Neural progenitor cell (in vitro differentiated cells): ENCODE measurements at regions not wholly inside any gene's neighbourhood (a gene's known extent, or its start where the extent isn't known, plus 50 kb on each side); places are given as distances from the start of the nearest gene placed in this dataset.

Source experiments
- CTCF ChIP-seq: fragments of 200-600 bp; sonication (generic); IDR thresholded peaks from 2 replicates; pipeline ENCODE4 v1.5.1; 2017; ENCODE audit warnings: antibody characterized with exemption, mild to moderate bottlenecking
- EZH2 ChIP-seq: fragments of 200-600 bp; sonication (generic); IDR thresholded peaks from 2 replicates; pipeline ENCODE4 v1.6.1; 2017; ENCODE audit warnings: antibody characterized with exemption, mild to moderate bottlenecking, moderate library complexity

- no peak for TF ChIP-seq CTCF
- no peak for TF ChIP-seq EZH2
Observed at GRCh38 chr3:83003917-83004316, 1242.5 kb upstream of the GBE1 start.
